ENCODE measurements at regions not wholly inside any gene's neighbourhood (a gene's known extent, or its start where the extent isn't known, plus 50 kb on each side); places are given as distances from the start of the nearest gene placed in this dataset.
A peak's percentile ranks its signal among the peaks of the same experiment; 100 is the strongest.

GRCh38 chr1:187249196-187249595 lies 420.4 kb downstream of the PLA2G4A start:
- Histone ChIP-seq H3K36me3 (ENCODE audit: control insufficient read depth, insufficient read depth, low read length) (no peaks in the 10 kb centered on the region), H2BK120ac (ENCODE audit: low read depth, low read length) (no peak overlapping the region), H3K9ac (ENCODE audit: low read length) (no peak overlapping the region), H3K18ac (ENCODE audit: low read length) (no peak overlapping the region), H2BK15ac (replicated peaks; ENCODE audit: low read depth) (no peak overlapping the region), H3K4me3 (ENCODE audit: low read length) (no peak overlapping the region), H3K23ac (ENCODE audit: low read length) (no peak overlapping the region), H2BK5ac (ENCODE audit: low read length) (no peak overlapping the region), H2AK5ac (ENCODE audit: low read length) (no peak overlapping the region), H3K27ac (ENCODE audit: low read depth, low read length) (no peak overlapping the region), H3K4ac (ENCODE audit: low read depth, low read length) (no peak overlapping the region), H3K79me2 (ENCODE audit: control insufficient read depth, insufficient read depth, low read length) (no peaks in the 10 kb centered on the region), H3K4me2 (ENCODE audit: low read length) (no peak overlapping the region), H3K27me3 (ENCODE audit: insufficient read depth, low read length, poor library complexity) (no peaks in the 10 kb centered on the region), H3K4me1 (ENCODE audit: control insufficient read depth, low read depth, low read length) (no peaks in the 10 kb centered on the region), H4K5ac (ENCODE audit: low read length) (no peak overlapping the region), H3K79me1 (ENCODE audit: low read length) (no peaks in the 10 kb centered on the region), H3K56ac (ENCODE audit: low read length) (no peak overlapping the region), H4K8ac (ENCODE audit: low read depth, low read length) (no peak overlapping the region)
- no CpG with 5 or more reads among the region's 1 CpG for WGBS (ENCODE audit: extremely low coverage, insufficient coverage, low lambda C conversion rate)
- DNase-seq, result no peak

- H3K4me1 ChIP-seq (ENCODE audit: control insufficient read depth, low read depth, low read length), result no peaks in the 10 kb centered on the region
- H3K56ac ChIP-seq (ENCODE audit: low read length), result no peak overlapping the region
- no peak overlapping the region for H3K9ac ChIP-seq (ENCODE audit: low read length)
- H3K18ac ChIP-seq (ENCODE audit: low read length), result no peak overlapping the region
- H3K36me3 ChIP-seq (ENCODE audit: control insufficient read depth, insufficient read depth, low read length), result no peaks in the 10 kb centered on the region
- no peak overlapping the region for H3K4me2 ChIP-seq (ENCODE audit: low read length)
- no peaks in the 10 kb centered on the region for H3K79me2 ChIP-seq (ENCODE audit: control insufficient read depth, insufficient read depth, low read length)
- H2AK5ac ChIP-seq (ENCODE audit: low read length), result no peak overlapping the region
- no peak overlapping the region for H3K4ac ChIP-seq (ENCODE audit: low read depth, low read length)
- DNase-seq, result no peak
- no peak overlapping the region for H2BK120ac ChIP-seq (ENCODE audit: low read depth, low read length)
- H3K79me1 ChIP-seq (ENCODE audit: low read length), result no peaks in the 10 kb centered on the region
- H2BK5ac ChIP-seq (ENCODE audit: low read length), result no peak overlapping the region
- H3K27ac ChIP-seq (ENCODE audit: low read depth, low read length), result no peak overlapping the region
- H3K27me3 ChIP-seq (ENCODE audit: insufficient read depth, low read length, poor library complexity), result no peaks in the 10 kb centered on the region
- no peak overlapping the region for H4K8ac ChIP-seq (ENCODE audit: low read depth, low read length)
- no peak overlapping the region for H4K5ac ChIP-seq (ENCODE audit: low read length)
- WGBS (ENCODE audit: extremely low coverage, insufficient coverage, low lambda C conversion rate), result no CpG with 5 or more reads among the region's 1 CpG
- no peak overlapping the region for H3K23ac ChIP-seq (ENCODE audit: low read length)
- H3K4me3 ChIP-seq (ENCODE audit: low read length), result no peak overlapping the region
- no peak overlapping the region for H2BK15ac ChIP-seq (replicated peaks; ENCODE audit: low read depth)
These were observed 424.2 kb downstream of the PLA2G4A start for GRCh38 chr1:187252923-187253322.

GRCh38 chr1:187257476-187257875 lies 428.7 kb downstream of the PLA2G4A start:
- Histone ChIP-seq H3K36me3 (ENCODE audit: control insufficient read depth, insufficient read depth, low read length) (no peaks in the 10 kb centered on the region), H2BK5ac (ENCODE audit: low read length) (no peak overlapping the region), H3K27me3 (ENCODE audit: insufficient read depth, low read length, poor library complexity) (no peaks in the 10 kb centered on the region), H4K5ac (ENCODE audit: low read length) (no peak overlapping the region), H3K9ac (ENCODE audit: low read length) (no peak overlapping the region), H3K4me2 (ENCODE audit: low read length) (no peak overlapping the region), H3K18ac (ENCODE audit: low read length) (no peak overlapping the region), H3K4ac (ENCODE audit: low read depth, low read length) (no peak overlapping the region), H4K8ac (ENCODE audit: low read depth, low read length) (no peak overlapping the region), H3K56ac (ENCODE audit: low read length) (no peak overlapping the region), H3K79me1 (ENCODE audit: low read length) (no peaks in the 10 kb centered on the region), H2BK15ac (replicated peaks; ENCODE audit: low read depth) (no peak overlapping the region), H2BK120ac (ENCODE audit: low read depth, low read length) (no peak overlapping the region), H2AK5ac (ENCODE audit: low read length) (no peak overlapping the region), H3K27ac (ENCODE audit: low read depth, low read length) (no peak overlapping the region), H3K4me3 (ENCODE audit: low read length) (no peak overlapping the region), H3K79me2 (ENCODE audit: control insufficient read depth, insufficient read depth, low read length) (no peaks in the 10 kb centered on the region), H3K23ac (ENCODE audit: low read length) (no peak overlapping the region), H3K4me1 (ENCODE audit: control insufficient read depth, low read depth, low read length) (no peaks in the 10 kb centered on the region)
- DNase-seq, result no peak
- WGBS (ENCODE audit: extremely low coverage, insufficient coverage, low lambda C conversion rate), result no CpG with 5 or more reads among the region's 3 CpGs

GRCh38 chr1:187261637-187262036 lies 432.9 kb downstream of the PLA2G4A start:
- Histone ChIP-seq H3K27me3 (ENCODE audit: insufficient read depth, low read length, poor library complexity) (no peaks in the 10 kb centered on the region), H3K27ac (ENCODE audit: low read depth, low read length) (no peak overlapping the region), H2BK120ac (ENCODE audit: low read depth, low read length) (no peak overlapping the region), H3K79me2 (ENCODE audit: control insufficient read depth, insufficient read depth, low read length) (no peaks in the 10 kb centered on the region), H3K56ac (ENCODE audit: low read length) (no peak overlapping the region), H3K4me3 (ENCODE audit: low read length) (no peak overlapping the region), H4K5ac (ENCODE audit: low read length) (no peak overlapping the region), H4K8ac (ENCODE audit: low read depth, low read length) (no peak overlapping the region), H2AK5ac (ENCODE audit: low read length) (no peak overlapping the region), H2BK5ac (ENCODE audit: low read length) (no peak overlapping the region), H3K23ac (ENCODE audit: low read length) (no peak overlapping the region), H3K9ac (ENCODE audit: low read length) (no peak overlapping the region), H3K36me3 (ENCODE audit: control insufficient read depth, insufficient read depth, low read length) (no peaks in the 10 kb centered on the region), H3K4ac (ENCODE audit: low read depth, low read length) (no peak overlapping the region), H3K4me1 (ENCODE audit: control insufficient read depth, low read depth, low read length) (no peaks in the 10 kb centered on the region), H3K4me2 (ENCODE audit: low read length) (no peak overlapping the region), H2BK15ac (replicated peaks; ENCODE audit: low read depth) (no peak overlapping the region), H3K18ac (ENCODE audit: low read length) (no peak overlapping the region), H3K79me1 (ENCODE audit: low read length) (no peaks in the 10 kb centered on the region)
- no peak for DNase-seq
- no CpG with 5 or more reads among the region's 3 CpGs for WGBS (ENCODE audit: extremely low coverage, insufficient coverage, low lambda C conversion rate)

- Histone ChIP-seq H4K5ac (ENCODE audit: low read length) (no peak overlapping the region), H3K27ac (ENCODE audit: low read depth, low read length) (no peak overlapping the region), H3K27me3 (ENCODE audit: insufficient read depth, low read length, poor library complexity) (no peaks in the 10 kb centered on the region), H3K4me3 (ENCODE audit: low read length) (no peak overlapping the region), H2BK15ac (replicated peaks; ENCODE audit: low read depth) (no peak overlapping the region), H3K4me2 (ENCODE audit: low read length) (no peak overlapping the region), H3K4me1 (ENCODE audit: control insufficient read depth, low read depth, low read length) (no peaks in the 10 kb centered on the region), H3K79me2 (ENCODE audit: control insufficient read depth, insufficient read depth, low read length) (no peaks in the 10 kb centered on the region), H2AK5ac (ENCODE audit: low read length) (no peak overlapping the region), H2BK5ac (ENCODE audit: low read length) (no peak overlapping the region), H3K36me3 (ENCODE audit: control insufficient read depth, insufficient read depth, low read length) (no peaks in the 10 kb centered on the region), H3K18ac (ENCODE audit: low read length) (no peak overlapping the region), H3K9ac (ENCODE audit: low read length) (no peak overlapping the region), H4K8ac (ENCODE audit: low read depth, low read length) (no peak overlapping the region), H3K23ac (ENCODE audit: low read length) (no peak overlapping the region), H3K4ac (ENCODE audit: low read depth, low read length) (no peak overlapping the region), H3K56ac (ENCODE audit: low read length) (no peak overlapping the region), H3K79me1 (ENCODE audit: low read length) (no peaks in the 10 kb centered on the region), H2BK120ac (ENCODE audit: low read depth, low read length) (no peak overlapping the region)
- DNase-seq, result no peak
- no CpG with 5 or more reads among the region's 2 CpGs for WGBS (ENCODE audit: extremely low coverage, insufficient coverage, low lambda C conversion rate)
These were observed 434.0 kb downstream of the PLA2G4A start for GRCh38 chr1:187262731-187263130.

GRCh38 chr1:187264995-187265602 lies 436.4 kb downstream of the PLA2G4A start:
- Histone ChIP-seq H2BK5ac (ENCODE audit: low read length) (no peak overlapping the region), H3K56ac (ENCODE audit: low read length) (no peak overlapping the region), H3K79me2 (ENCODE audit: control insufficient read depth, insufficient read depth, low read length) (no peaks in the 10 kb centered on the region), H3K9ac (ENCODE audit: low read length) (no peak overlapping the region), H3K79me1 (ENCODE audit: low read length) (no peaks in the 10 kb centered on the region), H2BK15ac (replicated peaks; ENCODE audit: low read depth) (no peak overlapping the region), H3K27me3 (ENCODE audit: insufficient read depth, low read length, poor library complexity) (no peaks in the 10 kb centered on the region), H3K4me2 (ENCODE audit: low read length) (no peak overlapping the region), H2BK120ac (ENCODE audit: low read depth, low read length) (no peak overlapping the region), H3K18ac (ENCODE audit: low read length) (no peak overlapping the region), H3K36me3 (ENCODE audit: control insufficient read depth, insufficient read depth, low read length) (no peaks in the 10 kb centered on the region), H4K8ac (ENCODE audit: low read depth, low read length) (no peak overlapping the region), H4K5ac (ENCODE audit: low read length) (no peak overlapping the region), H3K4ac (ENCODE audit: low read depth, low read length) (no peak overlapping the region), H3K4me3 (ENCODE audit: low read length) (no peak overlapping the region), H3K27ac (ENCODE audit: low read depth, low read length) (no peak overlapping the region), H3K4me1 (ENCODE audit: control insufficient read depth, low read depth, low read length) (no peaks in the 10 kb centered on the region), H3K23ac (ENCODE audit: low read length) (no peak overlapping the region), H2AK5ac (ENCODE audit: low read length) (no peak overlapping the region)
- WGBS (ENCODE audit: extremely low coverage, insufficient coverage, low lambda C conversion rate), result no CpG with 5 or more reads among the region's 4 CpGs
- DNase-seq, result peak; percentile 75
